DND-41 (cell line): ENCODE measurements at regions not wholly inside any gene's neighbourhood (a gene's known extent, or its start where the extent isn't known, plus 50 kb on each side); places are given as distances from the start of the nearest gene placed in this dataset.

Experiments
- CTCF ChIP-seq: IDR thresholded peaks from 2 replicates; pipeline ENCODE4 v1.5.1; 2012; ENCODE audit warnings: borderline replicate concordance, low read length, moderate library complexity, mild to moderate bottlenecking; ENCODE audit not compliant: poor library complexity, severe bottlenecking; ENCODE audit errors: extremely low read depth
- EZH2 ChIP-seq: IDR thresholded peaks from 3 replicates; pipeline ENCODE4 v1.6.1; 2012; ENCODE audit warnings: borderline replicate concordance, low read depth, mild to moderate bottlenecking, moderate library complexity, low read length, inconsistent platforms; ENCODE audit not compliant: severe bottlenecking

GRCh38 chr17:13311306-13311705 lies 290.4 kb downstream of the HS3ST3A1 start:
- TF ChIP-seq CTCF = no peak
- no peak for TF ChIP-seq EZH2
